Right atrium auricular region (tissue), 2 donors: ENCODE measurements at regions not wholly inside any gene's neighbourhood (a gene's known extent, or its start where the extent isn't known, plus 50 kb on each side); places are given as distances from the start of the nearest gene placed in this dataset.

Source experiments
- DNase-seq: peaks from one replicate; pipeline ENCODE4 v3.0.0-alpha.2; 2019; ENCODE audit warnings: low spot score
- H3K27ac ChIP-seq, 2 donors: fragments of 200-600 bp; sonication (generic); 1 replicate in 1 of 2; 2 replicates in 1 of 2; pipeline ENCODE4 v1.5.1; 2016 to 2019
- H3K27me3 ChIP-seq, 2 donors: fragments of 200-600 bp; sonication (generic); one replicate each; pipeline versions ENCODE4 v1.5.1 to v1.6.0; 2017 to 2019
- H3K36me3 ChIP-seq: fragments of 200-600 bp; sonication (generic); one replicate; pipeline ENCODE4 v1.5.1; 2016
- H3K4me1 ChIP-seq, 2 donors: fragments of 200-600 bp; sonication (generic); one replicate each; pipeline versions ENCODE4 v1.5.1 to v1.6.0; 2017 to 2019
- H3K4me3 ChIP-seq, 2 donors: fragments of 200-600 bp; sonication (generic); 1 replicate in 1 of 2; 2 replicates in 1 of 2; pipeline ENCODE4 v1.5.1; 2017 to 2019; ENCODE audit warnings: mild to moderate bottlenecking in 1 of 2, moderate library complexity in 1 of 2
- H3K9me3 ChIP-seq, 2 donors: fragments of 200-600 bp; sonication (generic); one replicate each; pipeline ENCODE4 v1.5.1; 2019
- TF ChIP-seq, protein P1 (sequence below), 2 donors: fragments of 200-600 bp; sonication (generic); IDR thresholded peaks; one replicate each; pipeline ENCODE4 v1.5.1; 2019; ENCODE audit warnings: antibody characterized with exemption in 2 of 2

DNA sequence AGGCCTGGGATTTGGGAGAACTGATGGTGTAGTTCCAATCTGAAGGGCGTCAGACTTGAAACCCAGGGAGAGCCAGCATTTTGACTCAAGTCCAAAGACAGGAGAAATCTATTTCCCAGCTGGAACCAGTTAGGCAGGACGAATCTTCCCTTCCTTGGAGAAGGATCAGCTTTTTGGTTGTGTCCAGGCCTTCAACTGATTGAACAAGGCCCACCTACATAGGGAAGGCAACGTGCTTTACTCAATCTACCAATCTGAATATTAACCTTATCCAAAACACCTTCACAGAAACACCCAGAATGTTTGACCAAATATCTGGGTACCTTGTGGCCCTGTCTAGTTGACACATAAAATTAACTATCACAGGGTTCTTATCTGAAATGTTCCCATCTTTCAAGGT lies 221.9 kb upstream of the DLGAP1 start:
- Histone ChIP-seq H3K36me3 (no peaks in the 10 kb centered on the region), H3K27ac (no peak overlapping the region), H3K27me3 (no peaks in the 10 kb centered on the region), H3K4me1 (no peaks in the 10 kb centered on the region), H3K4me3 (no peak overlapping the region), H3K9me3 (no peaks in the 10 kb centered on the region)
- DNase-seq, result no peak
- TF ChIP-seq, protein P1, sequence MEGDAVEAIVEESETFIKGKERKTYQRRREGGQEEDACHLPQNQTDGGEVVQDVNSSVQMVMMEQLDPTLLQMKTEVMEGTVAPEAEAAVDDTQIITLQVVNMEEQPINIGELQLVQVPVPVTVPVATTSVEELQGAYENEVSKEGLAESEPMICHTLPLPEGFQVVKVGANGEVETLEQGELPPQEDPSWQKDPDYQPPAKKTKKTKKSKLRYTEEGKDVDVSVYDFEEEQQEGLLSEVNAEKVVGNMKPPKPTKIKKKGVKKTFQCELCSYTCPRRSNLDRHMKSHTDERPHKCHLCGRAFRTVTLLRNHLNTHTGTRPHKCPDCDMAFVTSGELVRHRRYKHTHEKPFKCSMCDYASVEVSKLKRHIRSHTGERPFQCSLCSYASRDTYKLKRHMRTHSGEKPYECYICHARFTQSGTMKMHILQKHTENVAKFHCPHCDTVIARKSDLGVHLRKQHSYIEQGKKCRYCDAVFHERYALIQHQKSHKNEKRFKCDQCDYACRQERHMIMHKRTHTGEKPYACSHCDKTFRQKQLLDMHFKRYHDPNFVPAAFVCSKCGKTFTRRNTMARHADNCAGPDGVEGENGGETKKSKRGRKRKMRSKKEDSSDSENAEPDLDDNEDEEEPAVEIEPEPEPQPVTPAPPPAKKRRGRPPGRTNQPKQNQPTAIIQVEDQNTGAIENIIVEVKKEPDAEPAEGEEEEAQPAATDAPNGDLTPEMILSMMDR (IDR thresholded peaks at IDR 0.05), result no peak

DNA sequence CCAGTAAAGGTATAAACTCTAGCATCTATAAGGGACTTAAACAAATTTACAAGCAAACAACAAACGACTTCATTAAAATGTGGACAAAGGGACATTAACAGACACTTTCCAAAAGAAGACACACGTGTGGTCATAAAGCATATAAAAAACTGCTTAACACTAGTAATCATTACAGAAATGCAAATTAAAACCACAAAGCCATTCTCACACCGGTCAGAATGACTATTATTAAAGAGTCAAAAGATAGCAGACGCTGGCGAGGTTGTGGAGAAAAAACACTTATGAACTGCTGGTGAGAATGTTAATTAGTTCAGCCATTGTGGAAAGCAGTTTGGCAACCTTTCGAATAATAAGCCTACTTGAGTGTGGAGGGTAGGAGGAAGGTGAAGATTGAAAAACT lies 217.1 kb upstream of the DLGAP1 start:
- Histone ChIP-seq H3K4me3 (no peak overlapping the region), H3K27ac (no peak overlapping the region), H3K4me1 (no peaks in the 10 kb centered on the region), H3K36me3 (no peaks in the 10 kb centered on the region), H3K9me3 (peaks cover 0 to 38% of the 10 kb centered on the region in 2 donors), H3K27me3 (no peaks in the 10 kb centered on the region)
- TF ChIP-seq, protein P1 (IDR thresholded peaks at IDR 0.05), result no peak
- DNase-seq, result no peak

DNA sequence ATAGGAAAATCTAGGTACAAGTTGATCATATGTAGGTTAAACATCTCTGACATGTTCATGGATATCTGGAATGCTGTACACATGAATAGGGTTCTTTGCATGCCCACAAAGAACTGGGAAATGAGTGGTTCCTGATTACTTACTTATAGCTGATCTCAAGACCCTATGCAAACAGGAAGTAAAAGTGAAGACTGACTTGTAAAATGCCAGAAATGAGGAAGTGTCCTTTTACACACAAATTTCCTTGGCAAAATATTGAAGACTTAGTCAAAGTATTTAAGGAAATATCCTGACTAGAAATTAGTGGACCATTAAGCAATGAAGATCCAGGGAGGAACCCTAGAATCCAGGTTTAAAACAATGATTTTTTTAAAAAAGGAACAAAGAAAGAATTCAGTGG lies 203.7 kb upstream of the DLGAP1 start:
- TF ChIP-seq, protein P1 (IDR thresholded peaks at IDR 0.05), result no peak
- Histone ChIP-seq H3K4me1 (no peaks in the 10 kb centered on the region), H3K27ac (no peak overlapping the region), H3K27me3 (no peaks in the 10 kb centered on the region), H3K9me3 (no peaks in the 10 kb centered on the region), H3K36me3 (no peaks in the 10 kb centered on the region), H3K4me3 (no peak overlapping the region)
- no peak for DNase-seq

DNA sequence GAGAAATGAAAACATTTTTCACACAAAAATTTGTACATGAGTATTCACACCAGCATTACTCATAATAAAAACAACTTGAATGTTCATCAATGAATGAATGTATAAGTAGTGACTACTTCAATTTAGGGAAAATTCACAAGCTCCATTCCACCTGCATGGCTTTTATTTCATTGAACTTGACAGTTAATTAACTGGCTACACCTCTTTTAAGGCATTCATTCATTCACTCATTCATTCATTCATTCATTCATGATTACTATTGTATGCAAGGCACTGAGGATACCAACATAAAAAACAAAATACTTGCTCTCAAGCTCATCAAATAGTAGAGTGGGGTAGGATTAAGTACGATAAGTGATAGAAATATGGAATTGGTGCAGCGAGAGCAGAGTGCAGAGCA lies 198.3 kb upstream of the DLGAP1 start:
- Histone ChIP-seq H3K9me3 (no peaks in the 10 kb centered on the region), H3K4me1 (no peaks in the 10 kb centered on the region), H3K27ac (no peak overlapping the region), H3K27me3 (no peaks in the 10 kb centered on the region), H3K36me3 (no peaks in the 10 kb centered on the region), H3K4me3 (no peak overlapping the region)
- TF ChIP-seq, protein P1 (IDR thresholded peaks at IDR 0.05), result no peak
- no peak for DNase-seq

DNA sequence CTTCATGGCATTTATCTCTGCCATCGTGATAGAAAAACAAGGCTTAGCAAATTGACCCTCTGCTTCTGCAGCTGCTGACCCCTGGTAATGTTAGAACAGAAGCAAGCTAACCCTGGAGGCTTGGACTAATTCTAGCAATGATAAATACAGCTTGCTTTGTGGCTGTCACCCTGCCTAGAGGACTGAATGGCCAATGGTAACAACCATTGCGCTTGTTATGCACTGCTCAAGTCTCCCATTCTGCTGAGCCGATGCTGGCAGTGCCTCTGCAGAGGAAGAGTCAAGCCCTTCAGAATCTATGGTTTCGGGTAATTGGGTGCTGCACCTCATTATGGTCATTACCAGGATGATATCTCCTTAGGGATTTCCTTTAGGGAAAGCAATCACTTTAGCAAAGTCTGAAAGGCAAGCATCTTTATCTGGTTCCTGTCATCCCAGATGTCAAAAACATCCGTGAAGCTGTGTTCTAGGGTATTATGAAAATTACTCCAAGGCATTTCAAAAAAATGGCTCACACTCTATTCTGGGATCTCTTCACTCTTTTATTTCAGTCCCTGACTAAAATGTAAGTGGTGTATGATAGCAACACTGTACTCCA lies 186.8 kb upstream of the DLGAP1 start:
- H3K4me1 ChIP-seq, result no peaks in the 10 kb centered on the region
- H3K36me3 ChIP-seq, result no peaks in the 10 kb centered on the region
- no peak for DNase-seq
- H3K27me3 ChIP-seq, result no peaks in the 10 kb centered on the region
- H3K9me3 ChIP-seq, result no peaks in the 10 kb centered on the region
- TF ChIP-seq, protein P1 (IDR thresholded peaks at IDR 0.05), result no peak
- no peak overlapping the region for H3K4me3 ChIP-seq
- H3K27ac ChIP-seq, result no peak overlapping the region

DNA sequence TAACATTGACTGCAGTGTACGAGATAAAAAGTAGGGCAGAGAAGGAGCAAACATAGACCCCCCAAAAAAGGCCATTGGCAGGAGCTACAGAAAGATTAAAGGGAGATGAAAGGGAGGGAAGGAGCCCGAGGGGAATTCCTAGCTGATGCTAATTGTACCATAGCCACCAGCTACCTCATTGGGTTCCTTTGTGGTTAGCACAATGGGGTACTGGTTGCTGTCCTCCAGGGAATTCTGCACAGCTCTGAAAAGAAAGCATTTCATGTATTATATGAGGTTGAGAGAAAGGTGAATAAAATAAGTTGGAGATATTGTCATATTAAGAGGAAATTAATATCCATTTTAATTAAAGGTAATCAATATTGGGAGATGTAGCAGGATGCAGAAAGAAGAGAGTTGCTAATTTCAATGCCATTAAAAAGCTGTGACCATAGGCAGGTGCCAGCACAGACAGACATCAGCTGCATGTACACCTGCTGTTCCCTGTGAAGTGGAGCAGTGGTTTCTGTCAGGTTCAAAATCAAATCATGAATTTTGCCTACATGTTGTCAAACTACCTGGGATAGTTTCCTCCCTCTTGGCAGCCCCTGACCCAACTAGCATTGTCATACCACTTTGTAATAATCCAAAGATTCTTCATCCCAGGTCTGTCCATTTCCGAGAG lies 185.4 kb upstream of the DLGAP1 start:
- TF ChIP-seq, protein P1 (IDR thresholded peaks at IDR 0.05), result no peak

More for the DNA sequence above, 185.4 kb upstream of the DLGAP1 start:
- no peaks in the 10 kb centered on the region for H3K4me1 ChIP-seq
- DNase-seq, result no peak
- H3K9me3 ChIP-seq, result no peaks in the 10 kb centered on the region
- H3K27me3 ChIP-seq, result no peaks in the 10 kb centered on the region
- H3K4me3 ChIP-seq, result no peak overlapping the region
- H3K27ac ChIP-seq, result no peak overlapping the region
- no peaks in the 10 kb centered on the region for H3K36me3 ChIP-seq
